GM12865 (cell line): ENCODE measurements at regions not wholly inside any gene's neighbourhood (a gene's known extent, or its start where the extent isn't known, plus 50 kb on each side); places are given as distances from the start of the nearest gene placed in this dataset.

Source experiments
- DNase-seq: peaks from one replicate; pipeline ENCODE4 v3.0.0; 2010; ENCODE audit warnings: low read depth
- H3K4me3 ChIP-seq: 2 replicates; pipeline ENCODE4 v1.5.1; 2011; ENCODE audit warnings: mild to moderate bottlenecking, low read depth, low read length, control low read depth
- TF ChIP-seq, protein P1 (sequence below): IDR thresholded peaks from 2 replicates; pipeline ENCODE4 v1.5.1; 2011; ENCODE audit warnings: low read length, control low read depth, low read depth, inconsistent platforms; ENCODE audit not compliant: insufficient read depth; ENCODE audit errors: missing control alignments

DNA sequence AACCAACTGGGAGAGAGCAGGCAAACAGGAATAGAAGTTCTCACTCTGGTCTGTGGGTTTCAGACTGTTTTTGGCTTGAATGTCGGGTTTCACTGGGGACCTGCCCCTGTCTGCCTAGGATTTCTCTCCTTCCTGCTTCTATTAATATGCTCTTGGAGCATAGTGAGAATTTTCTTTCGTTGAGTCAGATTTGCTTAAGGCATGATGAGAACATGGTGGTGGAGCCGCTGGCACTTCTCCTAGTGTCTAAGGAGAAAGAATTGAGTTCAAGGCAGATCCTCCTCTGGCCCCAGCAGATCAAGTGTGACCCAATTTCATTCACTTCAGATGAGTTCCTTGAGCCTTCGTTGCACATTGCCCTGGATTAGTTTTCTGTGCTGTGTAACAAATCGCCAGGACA is 103.9 kb upstream of the HS6ST1 start:
- no peak overlapping the region for H3K4me3 ChIP-seq
- no peak for DNase-seq
- TF ChIP-seq, protein P1, sequence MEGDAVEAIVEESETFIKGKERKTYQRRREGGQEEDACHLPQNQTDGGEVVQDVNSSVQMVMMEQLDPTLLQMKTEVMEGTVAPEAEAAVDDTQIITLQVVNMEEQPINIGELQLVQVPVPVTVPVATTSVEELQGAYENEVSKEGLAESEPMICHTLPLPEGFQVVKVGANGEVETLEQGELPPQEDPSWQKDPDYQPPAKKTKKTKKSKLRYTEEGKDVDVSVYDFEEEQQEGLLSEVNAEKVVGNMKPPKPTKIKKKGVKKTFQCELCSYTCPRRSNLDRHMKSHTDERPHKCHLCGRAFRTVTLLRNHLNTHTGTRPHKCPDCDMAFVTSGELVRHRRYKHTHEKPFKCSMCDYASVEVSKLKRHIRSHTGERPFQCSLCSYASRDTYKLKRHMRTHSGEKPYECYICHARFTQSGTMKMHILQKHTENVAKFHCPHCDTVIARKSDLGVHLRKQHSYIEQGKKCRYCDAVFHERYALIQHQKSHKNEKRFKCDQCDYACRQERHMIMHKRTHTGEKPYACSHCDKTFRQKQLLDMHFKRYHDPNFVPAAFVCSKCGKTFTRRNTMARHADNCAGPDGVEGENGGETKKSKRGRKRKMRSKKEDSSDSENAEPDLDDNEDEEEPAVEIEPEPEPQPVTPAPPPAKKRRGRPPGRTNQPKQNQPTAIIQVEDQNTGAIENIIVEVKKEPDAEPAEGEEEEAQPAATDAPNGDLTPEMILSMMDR = no peak

DNA sequence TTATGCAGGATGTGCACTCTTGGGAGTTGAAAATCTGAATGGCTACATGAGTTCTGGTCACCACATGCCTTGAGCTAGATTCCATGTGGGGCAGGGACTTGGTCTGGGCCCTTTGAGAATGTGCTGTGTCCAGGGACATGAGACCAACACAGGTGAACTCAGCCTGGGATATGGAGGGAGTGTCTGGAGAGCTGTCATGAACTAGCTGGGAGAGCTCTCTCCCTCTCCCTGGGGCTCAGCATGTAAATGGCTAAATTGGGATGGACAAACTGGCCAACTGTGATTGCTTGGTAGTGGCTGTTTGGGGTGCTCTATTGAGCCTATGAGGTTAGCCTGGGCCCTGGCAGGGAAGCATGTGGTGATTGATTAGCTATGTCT is 105.1 kb upstream of the HS6ST1 start:
- TF ChIP-seq, protein P1 = no peak
- no peak for DNase-seq
- H3K4me3 ChIP-seq = no peak overlapping the region

DNA sequence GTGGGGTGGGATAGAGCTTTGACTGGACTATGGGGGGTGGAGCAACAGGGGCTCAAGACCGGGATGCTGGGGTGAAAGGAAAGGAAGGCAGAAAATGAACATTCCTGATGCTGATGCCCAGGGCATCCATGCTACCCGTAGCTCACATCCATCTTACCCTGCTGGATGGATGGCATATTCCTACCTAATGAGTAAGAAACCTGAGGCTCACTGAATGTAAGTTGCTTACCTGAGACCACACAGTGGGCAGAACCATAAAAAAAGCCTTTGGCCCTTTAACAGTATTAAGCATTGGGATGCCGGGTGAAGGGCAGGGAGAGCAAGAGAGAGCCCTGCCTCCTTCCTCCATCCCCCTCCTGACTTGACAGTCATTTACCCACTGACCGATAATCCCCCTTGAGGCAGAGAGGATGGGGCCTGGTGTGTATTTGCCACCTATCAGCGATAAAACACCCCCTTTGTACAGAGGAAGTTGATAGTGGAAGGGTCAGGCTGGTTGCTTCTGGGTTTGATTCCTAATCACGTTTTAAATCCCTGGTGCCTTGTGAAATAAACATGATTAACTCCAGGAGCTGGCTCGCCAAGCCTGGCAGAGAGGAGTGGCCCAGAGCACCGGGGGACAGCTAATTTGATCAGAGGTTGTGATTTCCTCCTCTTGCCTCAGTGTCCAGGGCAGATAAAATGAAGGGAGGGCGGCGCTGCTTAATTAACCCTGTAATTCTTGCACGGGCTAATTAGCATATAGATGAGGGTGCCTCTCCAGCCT is 105.9 kb upstream of the HS6ST1 start:
- no peak overlapping the region for H3K4me3 ChIP-seq
- TF ChIP-seq, protein P1 = no peak
- DNase-seq = no peak

DNA sequence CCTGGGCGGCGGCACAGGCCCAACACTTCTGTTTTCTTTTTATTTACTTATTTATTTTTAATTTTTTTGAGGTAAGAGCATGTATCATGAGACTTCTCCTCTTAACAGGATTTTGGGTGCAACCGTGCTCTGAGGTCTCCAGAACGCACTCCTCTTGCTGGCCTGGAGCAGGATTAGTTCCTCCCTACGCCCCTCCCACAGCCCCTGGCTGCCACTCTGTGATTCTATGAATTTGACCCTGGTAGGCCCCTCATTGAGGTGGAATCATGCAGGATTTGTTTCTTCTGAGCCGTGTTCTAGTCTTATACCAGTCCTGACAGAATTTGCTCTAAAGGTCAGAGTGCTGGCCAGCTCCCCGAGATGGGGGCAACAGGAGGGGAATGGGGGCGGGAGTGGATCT is 106.5 kb upstream of the HS6ST1 start:
- no peak for DNase-seq
- H3K4me3 ChIP-seq = no peak overlapping the region
- TF ChIP-seq, protein P1 = no peak

DNA sequence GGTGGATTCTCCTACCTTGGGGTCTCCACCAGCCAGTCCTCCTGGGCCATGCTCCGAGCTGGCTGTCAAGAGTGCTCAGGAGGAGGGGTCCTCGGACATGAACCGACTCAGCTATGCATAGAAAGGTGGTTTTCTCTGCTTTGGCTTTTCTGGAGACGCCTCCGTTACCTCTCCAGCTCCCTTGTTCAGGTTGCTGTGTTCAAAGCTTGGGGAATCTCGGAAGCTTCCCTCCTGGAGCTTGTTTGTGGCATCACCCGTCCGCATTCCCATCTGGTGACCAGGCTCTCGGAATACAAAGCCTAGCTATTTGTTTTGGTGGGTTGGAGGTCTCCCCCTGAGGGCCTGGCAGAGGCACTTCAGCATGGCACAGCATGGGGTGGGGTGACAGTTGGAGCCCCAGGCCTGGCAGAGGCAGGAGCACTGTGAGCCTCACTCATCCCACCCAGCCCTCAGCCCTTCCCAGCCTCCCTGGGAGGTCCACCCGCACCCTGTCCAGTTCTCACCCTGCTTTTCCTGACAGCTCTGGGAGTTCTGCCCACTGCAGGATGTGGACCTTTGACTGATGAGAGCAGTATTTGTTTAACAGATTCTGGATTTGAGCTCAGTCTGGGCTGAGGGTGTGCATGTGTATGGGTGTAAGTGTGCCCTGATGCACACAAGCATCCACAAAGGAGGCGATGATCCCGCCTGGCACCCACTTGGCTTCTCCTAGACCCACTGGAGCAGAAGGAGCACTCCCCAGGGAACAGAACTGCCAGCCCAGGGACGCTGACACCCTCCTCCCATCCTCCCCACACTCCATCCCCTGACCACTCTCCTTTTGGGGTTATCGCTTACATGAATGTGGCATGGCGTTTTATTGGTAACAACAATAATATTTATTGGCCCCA is 107.3 kb upstream of the HS6ST1 start:
- TF ChIP-seq, protein P1 = no peak
- no peak for DNase-seq
- no peak overlapping the region for H3K4me3 ChIP-seq

DNA sequence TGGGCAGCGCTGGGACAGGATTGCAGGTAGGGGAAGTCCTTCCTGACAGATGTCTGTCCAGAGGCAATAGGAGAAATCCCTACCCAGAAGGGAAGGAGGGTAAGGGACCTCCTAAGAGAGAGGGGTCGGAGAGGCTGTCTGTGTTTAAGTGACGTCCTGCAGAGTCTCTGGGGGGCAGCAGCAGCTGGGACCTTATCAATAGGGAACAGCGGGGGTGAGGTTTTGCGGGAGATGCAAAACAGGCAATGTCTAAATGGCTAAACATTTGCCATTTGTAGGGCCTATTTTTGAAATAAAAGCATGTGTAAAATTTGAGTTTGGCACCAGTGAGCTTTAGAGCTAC is 108.7 kb upstream of the HS6ST1 start:
- no peak overlapping the region for H3K4me3 ChIP-seq
- no peak for DNase-seq
- TF ChIP-seq, protein P1 = no peak
